GM18873 (cell line): ENCODE measurements at regions not wholly inside any gene's neighbourhood (a gene's known extent, or its start where the extent isn't known, plus 50 kb on each side); places are given as distances from the start of the nearest gene placed in this dataset.
"Not testable (repeated sequence)": the region's sequence is repeated elsewhere in the genome, so short reads cannot be mapped to it uniquely, and the experiment has no call there.

ENCODE experiments used
- ATAC-seq: cut with Tn5 transposase; IDR thresholded peaks from one replicate; pipeline ENCODE4 v1.9.1; 2021; ENCODE audit warnings: mild to moderate bottlenecking, moderate library complexity, moderate number of reproducible peaks; ENCODE audit not compliant: unreplicated experiment, low FRiP score

DNA sequence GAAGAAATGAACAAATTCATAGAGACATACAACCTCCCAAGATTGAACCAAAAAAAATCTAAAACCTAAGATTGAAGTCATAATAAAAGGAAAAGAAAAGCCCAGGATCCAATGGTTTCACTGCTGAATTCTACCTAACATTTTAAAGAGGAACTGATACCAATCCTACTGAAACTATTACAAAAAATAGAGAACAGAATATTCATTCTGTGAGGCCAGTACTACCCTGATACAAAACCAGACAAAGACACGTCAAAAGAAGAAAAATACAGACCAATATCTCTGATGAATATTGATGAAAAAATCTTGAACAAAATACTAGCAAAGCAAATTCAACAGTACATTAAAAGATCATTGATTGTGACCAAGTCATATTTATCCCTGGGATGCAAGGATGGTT lies 128.5 kb upstream of the STEAP1 start:
- ATAC-seq: peak; percentile 76

- ATAC-seq: no peak
Observed at GRCh38 chr7:90033850-90034249, 120.4 kb upstream of the STEAP1 start.

- no peak for ATAC-seq
Observed at GRCh38 chr7:90053094-90053493, 101.2 kb upstream of the STEAP1 start.

GRCh38 chr7:90061077-90061476 lies 93.2 kb upstream of the STEAP1 start:
- no peak for ATAC-seq

DNA sequence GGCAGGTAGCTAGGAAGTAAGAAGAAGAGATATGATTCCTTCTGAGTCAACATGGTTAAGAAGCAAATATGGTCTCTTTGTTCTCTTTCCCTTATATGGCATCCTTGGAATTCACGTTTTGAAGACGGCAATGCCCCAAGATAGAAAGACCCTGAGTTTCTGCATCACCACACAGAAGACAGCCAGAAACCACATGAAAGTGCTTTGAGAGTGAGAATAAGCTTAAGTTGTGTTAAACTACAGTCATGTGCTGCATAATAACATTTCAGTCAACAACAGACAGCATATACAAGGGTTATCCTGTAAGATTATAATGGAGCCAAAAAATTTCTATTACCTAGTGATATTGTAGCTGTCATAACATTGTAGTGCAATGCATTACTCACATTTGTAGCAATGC lies 89.9 kb upstream of the STEAP1 start:
- no peak for ATAC-seq

DNA sequence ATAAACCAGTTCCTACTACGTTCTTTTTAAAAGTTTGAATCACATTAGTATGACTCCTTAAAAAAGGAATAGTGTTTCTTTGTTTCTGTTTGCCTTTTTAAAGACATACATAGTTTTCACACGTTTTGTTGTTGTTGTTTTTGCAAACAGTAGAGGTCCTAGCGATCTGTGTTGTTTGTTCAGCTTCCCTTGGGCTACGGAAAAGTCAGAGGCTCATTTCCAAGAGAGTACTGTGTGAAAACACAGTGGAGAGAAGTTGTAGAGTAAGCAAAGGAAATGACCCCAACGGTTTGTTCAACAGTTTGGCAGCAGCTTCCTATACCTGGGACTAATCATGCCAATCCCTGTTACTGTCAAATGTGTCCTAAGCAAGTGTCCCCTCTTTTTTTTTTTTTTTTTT lies 87.1 kb upstream of the STEAP1 start:
- no peak for ATAC-seq

DNA sequence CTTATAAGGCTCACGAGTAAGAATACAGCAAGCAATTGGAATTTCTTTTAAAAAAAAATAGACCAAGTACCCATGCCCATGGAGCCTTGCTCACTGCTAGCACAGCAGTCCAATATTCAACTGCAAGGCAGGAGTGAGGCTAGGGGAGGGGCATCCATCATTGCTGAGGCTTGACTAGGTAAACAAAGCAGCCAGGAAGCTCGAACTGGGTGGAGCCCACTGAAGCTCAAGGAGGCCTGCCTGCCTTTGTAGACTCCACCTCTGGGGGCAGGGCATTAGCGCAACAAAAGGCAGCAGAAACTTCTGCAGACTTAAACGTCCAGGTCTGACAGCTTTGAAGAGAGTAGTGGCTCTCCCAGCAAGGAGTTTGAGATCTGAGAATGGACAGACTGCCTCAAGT lies 84.0 kb upstream of the STEAP1 start:
- not testable (repeated sequence) for ATAC-seq

DNA sequence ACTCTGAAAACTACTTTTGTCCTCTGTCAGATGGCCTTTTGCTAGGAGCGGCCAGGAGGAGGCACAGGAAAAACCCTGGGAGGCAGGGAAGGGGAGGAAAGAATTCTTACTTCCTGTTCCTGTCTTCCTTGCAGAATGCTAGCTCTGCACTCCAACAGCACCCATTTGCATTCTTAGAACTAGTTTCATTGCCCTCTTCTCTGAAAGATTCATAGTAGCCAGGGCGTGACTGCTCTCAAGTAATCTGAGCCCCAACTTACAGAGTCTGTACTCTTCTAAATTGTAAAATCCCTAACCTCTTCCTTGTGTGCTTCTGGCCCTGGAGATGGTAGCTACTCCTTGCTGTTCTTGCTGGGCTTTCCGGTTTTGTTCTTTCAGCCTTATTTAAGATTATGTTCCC lies 75.3 kb upstream of the STEAP1 start:
- no peak for ATAC-seq

- no peak for ATAC-seq
Observed at GRCh38 chr7:90081621-90082020, 72.6 kb upstream of the STEAP1 start.

- no peak for ATAC-seq
Observed at GRCh38 chr7:90092506-90092905, 61.8 kb upstream of the STEAP1 start.

GRCh38 chr7:90094030-90094429 lies 60.2 kb upstream of the STEAP1 start:
- ATAC-seq: no peak
